ENCODE measurements at regions not wholly inside any gene's neighbourhood (a gene's known extent, or its start where the extent isn't known, plus 50 kb on each side); places are given as distances from the start of the nearest gene placed in this dataset.

DNA sequence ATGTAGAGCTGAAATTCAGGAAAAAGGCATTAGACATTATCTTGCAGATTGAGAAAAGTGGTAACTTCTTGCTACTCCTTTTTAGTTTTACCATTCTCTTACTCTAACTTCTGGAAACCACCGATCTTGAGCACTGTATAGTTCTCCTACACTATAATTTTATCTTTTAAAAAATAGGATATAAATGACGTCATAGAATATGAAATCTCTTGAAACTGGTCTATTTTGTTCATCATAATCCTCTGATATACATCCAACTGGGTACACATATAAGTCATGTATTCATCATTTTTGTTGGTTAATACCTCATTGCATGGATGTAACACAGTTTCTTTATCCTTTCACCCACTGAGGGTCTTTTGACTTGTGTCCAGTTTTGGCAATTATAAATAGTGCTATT is 629.9 kb upstream of the PRR20A start:
- TF ChIP-seq, protein P1, sequence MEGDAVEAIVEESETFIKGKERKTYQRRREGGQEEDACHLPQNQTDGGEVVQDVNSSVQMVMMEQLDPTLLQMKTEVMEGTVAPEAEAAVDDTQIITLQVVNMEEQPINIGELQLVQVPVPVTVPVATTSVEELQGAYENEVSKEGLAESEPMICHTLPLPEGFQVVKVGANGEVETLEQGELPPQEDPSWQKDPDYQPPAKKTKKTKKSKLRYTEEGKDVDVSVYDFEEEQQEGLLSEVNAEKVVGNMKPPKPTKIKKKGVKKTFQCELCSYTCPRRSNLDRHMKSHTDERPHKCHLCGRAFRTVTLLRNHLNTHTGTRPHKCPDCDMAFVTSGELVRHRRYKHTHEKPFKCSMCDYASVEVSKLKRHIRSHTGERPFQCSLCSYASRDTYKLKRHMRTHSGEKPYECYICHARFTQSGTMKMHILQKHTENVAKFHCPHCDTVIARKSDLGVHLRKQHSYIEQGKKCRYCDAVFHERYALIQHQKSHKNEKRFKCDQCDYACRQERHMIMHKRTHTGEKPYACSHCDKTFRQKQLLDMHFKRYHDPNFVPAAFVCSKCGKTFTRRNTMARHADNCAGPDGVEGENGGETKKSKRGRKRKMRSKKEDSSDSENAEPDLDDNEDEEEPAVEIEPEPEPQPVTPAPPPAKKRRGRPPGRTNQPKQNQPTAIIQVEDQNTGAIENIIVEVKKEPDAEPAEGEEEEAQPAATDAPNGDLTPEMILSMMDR (IDR thresholded peaks at IDR 0.05): no peak
- TF ChIP-seq POLR2A (IDR thresholded peaks at IDR 0.05; ENCODE audit: low read depth) (no peak), POLR2AphosphoS5 (IDR thresholded peaks at IDR 0.05) (no peak)

Measured in esophagus muscularis mucosa (tissue), 3 donors.